Astrocyte (in vitro differentiated cells and primary cell): ENCODE measurements at regions not wholly inside any gene's neighbourhood (a gene's known extent, or its start where the extent isn't known, plus 50 kb on each side); places are given as distances from the start of the nearest gene placed in this dataset.

Experiments
- EZH2 ChIP-seq: IDR thresholded peaks from 2 replicates; pipeline ENCODE4 v1.6.1; 2012; ENCODE audit warnings: mild to moderate bottlenecking, low read length, inconsistent platforms; ENCODE audit not compliant: insufficient read depth
- TF ChIP-seq, protein P1 (sequence below): IDR thresholded peaks from 2 replicates; pipeline ENCODE4 v1.5.1; 2011; ENCODE audit warnings: low read depth, mild to moderate bottlenecking, inconsistent platforms, low read length, moderate library complexity; ENCODE audit not compliant: insufficient read depth

GRCh38 chr1:104979651-104980050 lies 1230.0 kb downstream of the AMY1C start:
- TF ChIP-seq, protein P1, sequence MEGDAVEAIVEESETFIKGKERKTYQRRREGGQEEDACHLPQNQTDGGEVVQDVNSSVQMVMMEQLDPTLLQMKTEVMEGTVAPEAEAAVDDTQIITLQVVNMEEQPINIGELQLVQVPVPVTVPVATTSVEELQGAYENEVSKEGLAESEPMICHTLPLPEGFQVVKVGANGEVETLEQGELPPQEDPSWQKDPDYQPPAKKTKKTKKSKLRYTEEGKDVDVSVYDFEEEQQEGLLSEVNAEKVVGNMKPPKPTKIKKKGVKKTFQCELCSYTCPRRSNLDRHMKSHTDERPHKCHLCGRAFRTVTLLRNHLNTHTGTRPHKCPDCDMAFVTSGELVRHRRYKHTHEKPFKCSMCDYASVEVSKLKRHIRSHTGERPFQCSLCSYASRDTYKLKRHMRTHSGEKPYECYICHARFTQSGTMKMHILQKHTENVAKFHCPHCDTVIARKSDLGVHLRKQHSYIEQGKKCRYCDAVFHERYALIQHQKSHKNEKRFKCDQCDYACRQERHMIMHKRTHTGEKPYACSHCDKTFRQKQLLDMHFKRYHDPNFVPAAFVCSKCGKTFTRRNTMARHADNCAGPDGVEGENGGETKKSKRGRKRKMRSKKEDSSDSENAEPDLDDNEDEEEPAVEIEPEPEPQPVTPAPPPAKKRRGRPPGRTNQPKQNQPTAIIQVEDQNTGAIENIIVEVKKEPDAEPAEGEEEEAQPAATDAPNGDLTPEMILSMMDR, result no peak
- TF ChIP-seq EZH2, result no peak
